Neural progenitor cell (in vitro differentiated cells): ENCODE measurements at regions not wholly inside any gene's neighbourhood (a gene's known extent, or its start where the extent isn't known, plus 50 kb on each side); places are given as distances from the start of the nearest gene placed in this dataset.

Source experiments
- EZH2 ChIP-seq: fragments of 200-600 bp; sonication (generic); IDR thresholded peaks from 2 replicates; pipeline ENCODE4 v1.6.1; 2017; ENCODE audit warnings: antibody characterized with exemption, mild to moderate bottlenecking, moderate library complexity
- EZH2phosphoT487 ChIP-seq: fragments of 200-600 bp; sonication (generic); IDR thresholded peaks from 2 replicates; pipeline ENCODE4 v1.6.1; 2017; ENCODE audit warnings: antibody characterized with exemption
- TF ChIP-seq, protein P1 (sequence below): fragments of 200-600 bp; sonication (generic); IDR thresholded peaks from 2 replicates; pipeline ENCODE4 v1.5.1; 2017; ENCODE audit warnings: antibody characterized with exemption, mild to moderate bottlenecking

DNA sequence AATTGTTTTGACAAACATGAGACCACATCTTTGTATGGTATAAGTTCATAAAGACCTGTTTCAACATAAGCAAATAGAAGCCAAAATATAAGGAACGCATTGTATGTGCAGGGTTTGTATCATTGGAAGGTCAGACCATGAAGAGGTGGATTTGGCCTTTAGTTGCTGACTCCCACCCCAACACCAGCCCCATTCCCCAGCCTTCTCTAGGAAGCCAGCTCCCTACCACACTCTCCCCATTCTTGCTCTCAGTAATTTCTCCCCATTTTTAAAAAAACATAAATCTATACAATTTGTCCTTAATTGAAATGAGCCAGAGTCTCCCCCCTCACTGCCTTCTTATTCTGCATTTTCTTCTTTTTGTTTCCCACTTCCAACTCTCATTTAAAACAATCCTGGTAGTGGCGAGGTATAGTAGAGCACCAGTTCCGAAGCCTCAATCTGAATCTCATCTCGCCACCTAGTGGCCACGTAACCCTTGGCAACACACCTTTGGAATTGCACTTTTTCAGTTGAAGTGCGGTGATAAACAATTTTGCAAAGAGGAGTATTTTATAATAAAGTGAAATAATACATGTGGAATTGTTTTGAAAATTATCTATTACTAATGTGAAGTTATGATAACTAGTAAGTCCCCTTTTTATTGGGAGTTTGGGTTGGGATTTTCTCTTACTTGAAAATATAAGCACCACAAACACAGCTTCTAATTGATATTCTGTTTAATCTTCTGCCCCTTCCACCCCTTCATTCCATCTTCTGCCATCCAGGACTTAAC is 126.6 kb downstream of the ASB9 start:
- TF ChIP-seq, protein P1, sequence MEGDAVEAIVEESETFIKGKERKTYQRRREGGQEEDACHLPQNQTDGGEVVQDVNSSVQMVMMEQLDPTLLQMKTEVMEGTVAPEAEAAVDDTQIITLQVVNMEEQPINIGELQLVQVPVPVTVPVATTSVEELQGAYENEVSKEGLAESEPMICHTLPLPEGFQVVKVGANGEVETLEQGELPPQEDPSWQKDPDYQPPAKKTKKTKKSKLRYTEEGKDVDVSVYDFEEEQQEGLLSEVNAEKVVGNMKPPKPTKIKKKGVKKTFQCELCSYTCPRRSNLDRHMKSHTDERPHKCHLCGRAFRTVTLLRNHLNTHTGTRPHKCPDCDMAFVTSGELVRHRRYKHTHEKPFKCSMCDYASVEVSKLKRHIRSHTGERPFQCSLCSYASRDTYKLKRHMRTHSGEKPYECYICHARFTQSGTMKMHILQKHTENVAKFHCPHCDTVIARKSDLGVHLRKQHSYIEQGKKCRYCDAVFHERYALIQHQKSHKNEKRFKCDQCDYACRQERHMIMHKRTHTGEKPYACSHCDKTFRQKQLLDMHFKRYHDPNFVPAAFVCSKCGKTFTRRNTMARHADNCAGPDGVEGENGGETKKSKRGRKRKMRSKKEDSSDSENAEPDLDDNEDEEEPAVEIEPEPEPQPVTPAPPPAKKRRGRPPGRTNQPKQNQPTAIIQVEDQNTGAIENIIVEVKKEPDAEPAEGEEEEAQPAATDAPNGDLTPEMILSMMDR, result peak; percentile 75
- TF ChIP-seq EZH2phosphoT487 (no peak), EZH2 (no peak)
